ENCODE measurements at regions not wholly inside any gene's neighbourhood (a gene's known extent, or its start where the extent isn't known, plus 50 kb on each side); places are given as distances from the start of the nearest gene placed in this dataset.

DNA sequence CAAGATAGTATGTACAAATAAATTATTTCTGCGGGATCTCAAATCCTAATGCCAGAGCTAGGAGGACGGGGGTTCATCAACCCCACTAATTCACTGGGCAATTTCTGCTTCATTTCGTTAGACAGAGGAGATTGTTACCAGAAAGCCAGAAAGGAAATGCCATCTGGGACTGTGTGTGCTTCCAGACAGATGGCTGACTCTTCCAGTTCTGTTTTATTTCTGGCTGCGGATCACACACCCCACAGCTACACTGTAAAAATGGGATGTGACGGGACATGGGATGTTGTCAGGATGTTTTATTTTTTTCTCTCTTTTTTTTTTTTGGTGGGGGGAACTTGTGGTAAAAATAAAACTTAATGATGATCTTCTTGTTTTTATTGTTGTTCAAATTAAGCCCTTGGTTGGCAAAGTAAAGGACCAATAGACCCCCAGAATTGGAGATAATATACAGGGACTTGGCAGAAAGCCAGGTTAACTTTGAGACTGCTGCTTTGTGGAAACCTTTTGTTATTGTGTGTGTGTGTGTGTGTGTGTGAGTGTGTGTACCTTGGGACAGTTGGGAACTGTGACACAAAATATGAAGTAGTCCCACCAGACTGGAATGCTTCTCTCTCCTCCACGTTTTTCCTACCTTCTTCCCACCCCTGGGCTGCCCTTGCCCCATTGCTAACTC, 114.5 kb downstream of the NUF2 start:
- TF ChIP-seq EZH2 (IDR thresholded peaks at IDR 0.05) (no peak), POLR2AphosphoS5 (IDR thresholded peaks at IDR 0.05; ENCODE audit: borderline replicate concordance, low read depth, low read length) (no peak), FOXP2 (optimal IDR thresholded peaks at IDR 0.05; ENCODE audit: control extremely low read depth, extremely low read length, insufficient read depth) (no peak)
